ENCODE measurements at regions not wholly inside any gene's neighbourhood (a gene's known extent, or its start where the extent isn't known, plus 50 kb on each side); places are given as distances from the start of the nearest gene placed in this dataset.

DNA sequence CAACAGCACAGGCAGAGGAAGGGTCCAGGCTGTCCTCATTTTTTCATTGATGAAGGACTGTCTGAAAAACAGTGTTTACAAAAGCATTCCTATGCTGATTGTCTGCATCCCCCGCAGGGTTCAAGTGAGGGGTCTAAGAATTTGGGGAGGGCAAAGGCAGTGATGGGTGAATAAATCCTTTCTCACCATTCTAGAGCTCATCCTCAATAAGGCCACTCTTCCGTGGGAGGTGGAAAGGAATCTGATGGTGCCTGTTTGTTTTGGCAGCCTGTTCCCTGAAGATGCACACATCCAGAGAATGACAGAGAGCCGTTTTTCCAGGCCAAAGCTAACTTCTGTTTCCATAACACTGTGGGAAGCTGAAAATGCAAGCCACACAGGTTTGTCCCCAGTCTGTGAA lies 164.5 kb downstream of the MOXD1 start:
- TF ChIP-seq, protein P1, sequence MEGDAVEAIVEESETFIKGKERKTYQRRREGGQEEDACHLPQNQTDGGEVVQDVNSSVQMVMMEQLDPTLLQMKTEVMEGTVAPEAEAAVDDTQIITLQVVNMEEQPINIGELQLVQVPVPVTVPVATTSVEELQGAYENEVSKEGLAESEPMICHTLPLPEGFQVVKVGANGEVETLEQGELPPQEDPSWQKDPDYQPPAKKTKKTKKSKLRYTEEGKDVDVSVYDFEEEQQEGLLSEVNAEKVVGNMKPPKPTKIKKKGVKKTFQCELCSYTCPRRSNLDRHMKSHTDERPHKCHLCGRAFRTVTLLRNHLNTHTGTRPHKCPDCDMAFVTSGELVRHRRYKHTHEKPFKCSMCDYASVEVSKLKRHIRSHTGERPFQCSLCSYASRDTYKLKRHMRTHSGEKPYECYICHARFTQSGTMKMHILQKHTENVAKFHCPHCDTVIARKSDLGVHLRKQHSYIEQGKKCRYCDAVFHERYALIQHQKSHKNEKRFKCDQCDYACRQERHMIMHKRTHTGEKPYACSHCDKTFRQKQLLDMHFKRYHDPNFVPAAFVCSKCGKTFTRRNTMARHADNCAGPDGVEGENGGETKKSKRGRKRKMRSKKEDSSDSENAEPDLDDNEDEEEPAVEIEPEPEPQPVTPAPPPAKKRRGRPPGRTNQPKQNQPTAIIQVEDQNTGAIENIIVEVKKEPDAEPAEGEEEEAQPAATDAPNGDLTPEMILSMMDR (IDR thresholded peaks at IDR 0.05), result no peak
- TF ChIP-seq EZH2 (IDR thresholded peaks at IDR 0.05), result no peak

Measured in neural progenitor cell (in vitro differentiated cells).